ENCODE measurements at regions not wholly inside any gene's neighbourhood (a gene's known extent, or its start where the extent isn't known, plus 50 kb on each side); places are given as distances from the start of the nearest gene placed in this dataset.
"Not testable (repeated sequence)": the region's sequence is repeated elsewhere in the genome, so short reads cannot be mapped to it uniquely, and the experiment has no call there.

- DNase-seq, result no peak
Measured at GRCh38 chr20:58033026-58033536, 195.4 kb downstream of the ANKRD60 start.

DNA sequence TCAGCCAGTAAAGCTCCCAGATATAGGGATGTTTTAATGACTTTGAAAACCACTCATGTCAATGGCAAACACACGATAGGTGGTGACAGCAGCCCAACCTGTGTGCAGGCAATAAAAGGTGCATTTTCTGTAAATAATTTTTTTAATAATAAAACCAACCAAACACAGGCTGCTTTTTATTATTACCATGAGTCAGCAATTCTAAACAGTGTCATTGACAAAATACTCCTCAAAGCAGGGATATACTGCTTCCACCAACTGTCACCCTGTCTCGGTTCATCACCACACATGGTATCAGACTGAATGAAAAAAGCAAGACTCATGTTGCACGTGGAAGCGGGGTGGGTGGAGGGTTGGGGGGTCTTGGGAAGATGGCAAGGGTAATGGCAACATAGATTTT lies 195.9 kb downstream of the ANKRD60 start:
- no peak for DNase-seq

GRCh38 chr20:58031350-58031749 lies 197.1 kb downstream of the ANKRD60 start:
- DNase-seq, result not testable (repeated sequence)

GRCh38 chr20:58028123-58028522 lies 200.3 kb downstream of the ANKRD60 start:
- no peak for DNase-seq

GRCh38 chr20:58026361-58026760 lies 202.1 kb downstream of the ANKRD60 start:
- no peak for DNase-seq

- no peak for DNase-seq
Measured at GRCh38 chr20:58025233-58025632, 203.2 kb downstream of the ANKRD60 start.

DNA sequence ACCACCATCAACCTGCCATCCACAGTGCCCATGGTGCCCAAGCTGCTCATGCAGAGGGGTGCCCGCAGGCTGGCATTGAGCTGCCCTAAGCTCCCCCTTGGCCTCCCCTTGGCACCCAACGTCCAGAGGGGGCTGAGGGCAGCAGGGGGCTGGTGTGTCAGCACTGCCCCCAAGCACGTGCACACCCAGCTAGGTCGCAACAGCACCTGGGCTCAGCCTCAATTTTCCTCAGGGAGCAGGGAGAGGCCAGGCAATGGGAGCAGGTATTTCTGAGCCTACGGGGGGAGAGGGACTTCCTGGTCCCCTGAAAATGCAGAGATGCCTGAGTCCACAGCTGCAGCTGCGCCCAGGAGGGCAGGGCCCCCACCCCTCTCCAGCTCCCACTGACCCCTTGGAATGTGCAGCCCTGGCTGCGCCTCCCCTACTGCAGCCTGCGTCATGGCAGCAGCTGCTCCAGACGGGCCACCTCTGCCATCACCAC lies 204.2 kb downstream of the ANKRD60 start:
- DNase-seq, result no peak

- no peak for DNase-seq
Measured at GRCh38 chr20:58023781-58024180, 204.7 kb downstream of the ANKRD60 start.

GRCh38 chr20:58023346-58023745 lies 205.1 kb downstream of the ANKRD60 start:
- DNase-seq, result no peak

DNA sequence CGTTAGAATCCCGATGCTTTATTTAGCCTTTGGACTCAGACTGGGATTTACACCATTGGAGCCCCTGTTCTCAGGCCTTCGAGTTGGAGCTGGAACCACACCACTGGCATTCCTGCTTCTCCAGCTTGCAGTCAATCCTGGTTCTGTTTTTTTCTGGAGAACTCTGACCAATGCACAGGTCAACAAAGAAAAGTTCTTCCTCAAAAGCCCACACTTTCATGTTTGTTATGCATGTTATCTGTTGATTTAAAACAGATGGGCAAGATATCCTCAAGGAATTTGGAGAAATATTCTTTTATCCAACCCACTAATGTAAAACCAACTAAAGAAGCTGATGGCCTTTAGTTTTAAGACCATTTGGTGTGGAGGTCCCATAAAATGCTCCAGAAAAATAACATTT lies 205.7 kb downstream of the ANKRD60 start:
- DNase-seq, result no peak

- DNase-seq, result no peak
Measured at GRCh38 chr20:58021481-58021880, 207.0 kb downstream of the ANKRD60 start.

GRCh38 chr20:58020656-58021454 lies 207.6 kb downstream of the ANKRD60 start:
- DNase-seq, result no peak

DNA sequence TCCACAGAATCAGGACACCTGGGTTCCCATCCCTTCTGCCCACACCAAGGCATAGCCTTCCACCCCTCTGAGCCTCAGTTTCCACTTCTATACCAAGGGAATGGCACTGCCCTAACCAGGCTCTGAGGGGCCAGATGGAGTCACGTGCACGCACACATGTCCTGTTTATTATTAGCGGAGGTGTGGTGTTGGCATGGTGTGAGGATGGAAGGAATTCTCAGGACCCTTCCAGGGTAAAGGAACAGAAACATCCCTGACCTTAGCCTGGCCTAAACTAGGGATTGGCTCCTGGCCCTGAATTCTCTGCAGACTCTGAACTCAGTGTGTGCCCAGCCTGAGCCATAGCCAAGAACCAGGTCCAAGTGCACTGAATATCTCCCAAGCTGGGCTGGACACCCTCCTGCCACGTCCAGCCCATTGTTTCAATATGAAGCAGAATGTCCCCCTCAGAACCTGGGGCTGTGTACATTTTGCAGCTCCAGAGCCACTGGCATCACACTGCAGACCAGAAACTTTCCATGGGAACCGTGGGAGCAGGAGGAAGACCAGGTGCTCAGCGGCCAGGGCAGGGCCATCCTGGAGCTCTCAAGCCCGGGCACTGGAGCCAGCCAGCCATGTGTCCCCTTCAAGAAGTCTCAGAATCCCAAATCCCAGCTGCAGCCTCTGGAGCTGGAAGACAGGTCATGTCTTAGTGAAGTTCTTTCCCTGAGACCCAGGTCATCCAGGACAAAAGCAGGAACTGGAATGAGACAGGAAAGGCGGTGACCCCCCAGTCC lies 208.4 kb downstream of the ANKRD60 start:
- DNase-seq, result no peak

- no peak for DNase-seq
Measured at GRCh38 chr20:58019027-58019849, 209.2 kb downstream of the ANKRD60 start.

DNA sequence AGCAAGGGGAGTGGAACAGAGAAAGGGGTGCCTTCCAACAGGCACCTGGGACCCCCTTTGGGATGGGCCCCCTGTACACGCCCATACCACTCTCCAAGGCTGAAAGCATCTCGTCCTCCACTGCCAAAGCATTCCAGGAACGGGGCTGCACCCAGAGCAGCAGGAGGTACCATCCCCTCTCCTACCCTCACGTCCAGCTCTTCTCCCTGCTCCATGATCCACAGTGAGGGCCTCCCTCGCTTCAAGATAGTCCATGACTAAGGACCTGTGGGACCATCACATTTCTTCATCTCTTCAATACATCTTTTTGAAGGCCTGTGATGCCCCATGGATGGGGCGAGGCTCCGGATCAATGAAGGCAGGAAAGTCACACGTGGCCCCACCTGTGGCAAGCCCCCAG lies 209.9 kb downstream of the ANKRD60 start:
- no peak for DNase-seq

- no peak for DNase-seq
Measured at GRCh38 chr20:58017970-58018530, 210.4 kb downstream of the ANKRD60 start.

DNA sequence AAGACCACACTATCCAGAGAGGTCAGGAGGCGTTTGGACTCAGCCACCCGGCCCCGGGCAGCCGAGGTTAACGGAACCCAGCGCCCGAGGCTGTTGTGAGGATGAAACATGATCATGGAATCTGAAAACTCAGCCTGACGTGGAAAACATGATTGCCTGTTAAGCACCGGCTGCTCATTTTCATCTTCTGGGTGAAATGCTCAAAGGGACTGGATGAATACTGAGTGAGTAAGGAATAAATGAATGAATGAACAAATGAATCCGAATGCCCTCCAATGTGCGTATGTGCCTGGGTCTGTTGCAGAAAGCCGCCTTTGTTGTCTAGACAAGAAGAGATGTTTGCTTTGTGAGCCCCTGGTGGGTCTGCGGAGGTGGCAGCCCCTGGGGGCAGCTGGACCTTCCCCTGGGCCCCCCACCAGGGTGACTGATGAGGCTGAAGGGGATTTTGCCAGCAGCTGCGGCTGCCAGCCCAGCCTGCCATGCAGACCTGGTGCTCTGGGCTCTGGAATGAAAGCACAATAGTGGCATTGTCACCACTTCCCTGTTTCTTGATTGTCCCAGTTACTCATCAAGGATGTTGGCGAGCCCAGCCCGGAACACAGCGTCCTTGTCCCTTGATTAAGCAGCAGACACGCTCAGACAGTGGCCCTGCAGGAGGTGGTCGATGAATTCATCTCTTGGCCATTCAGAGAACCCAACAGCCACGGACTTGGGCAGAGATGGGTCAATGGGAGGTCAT lies 211.1 kb downstream of the ANKRD60 start:
- DNase-seq, result no peak

- DNase-seq, result no peak
Measured at GRCh38 chr20:58016779-58017178, 211.7 kb downstream of the ANKRD60 start.

- no peak for DNase-seq
Measured at GRCh38 chr20:58014628-58015315, 213.7 kb downstream of the ANKRD60 start.

DNA sequence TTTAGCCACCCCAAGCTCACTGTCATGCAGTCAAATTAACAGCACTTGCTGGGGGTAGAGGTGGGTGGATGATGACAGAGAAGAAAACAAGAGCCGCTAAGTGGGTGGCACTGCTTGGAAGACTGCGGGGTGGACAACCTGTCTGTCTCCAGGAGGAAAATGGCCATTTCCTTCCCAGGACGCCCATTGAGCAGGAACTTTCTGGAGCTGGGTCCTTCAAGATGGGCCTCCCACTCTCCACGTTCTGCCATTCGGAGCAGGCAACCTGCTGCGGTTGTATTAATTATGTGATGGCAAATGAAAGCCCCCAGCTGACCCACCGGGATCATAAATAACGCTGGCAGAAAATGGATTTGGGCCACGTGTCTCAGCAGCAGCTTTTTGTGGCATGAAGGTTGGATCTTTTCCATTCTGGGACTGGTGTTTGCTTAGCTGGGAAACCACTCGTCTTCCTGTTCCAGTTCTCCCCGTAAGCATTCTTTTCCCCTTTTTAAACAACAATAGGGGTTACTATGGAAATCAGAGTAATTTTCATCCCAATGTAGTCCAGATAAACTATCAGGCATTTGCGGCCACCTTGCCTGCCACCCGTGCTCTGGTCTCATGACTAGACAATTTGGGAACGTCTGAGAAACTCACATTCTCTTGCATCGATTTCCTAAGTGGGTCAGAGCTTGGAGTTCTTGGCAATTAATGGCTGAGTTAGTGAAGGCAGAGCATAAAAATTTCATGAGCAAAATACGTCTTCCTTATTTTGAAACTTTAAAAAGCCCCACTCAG lies 215.5 kb downstream of the ANKRD60 start:
- DNase-seq, result no peak

Measured in activated naive CD4-positive, alpha-beta T cell treated with Interleukin-2 at 50 U/mL for 16 hours (primary cell).